Activated T-helper 17 cell treated with anti-CD3 and anti-CD28 coated beads, Interleukin-2, amount 50 U/mL, for 72 hours (primary cell): ENCODE measurements at regions not wholly inside any gene's neighbourhood (a gene's known extent, or its start where the extent isn't known, plus 50 kb on each side); places are given as distances from the start of the nearest gene placed in this dataset.
"Not testable (repeated sequence)": the region's sequence is repeated elsewhere in the genome, so short reads cannot be mapped to it uniquely, and the experiment has no call there.

Experiments
- ATAC-seq: fragments of 150-1000 bp; cut with Tn5 transposase; replicated peaks from 2 replicates; pipeline ENCODE4 v1.10.0; 2021; ENCODE audit warnings: mild to moderate bottlenecking, moderate library complexity
- H3K27ac Mint-ChIP-seq: one replicate; pipeline ENCODE4 v1.8.0; 2022; ENCODE audit warnings: mixed read lengths
- H3K27me3 Mint-ChIP-seq: one replicate; pipeline ENCODE4 v1.8.0; 2022; ENCODE audit warnings: mixed read lengths
- H3K36me3 Mint-ChIP-seq: one replicate; pipeline ENCODE4 v1.8.0; 2022; ENCODE audit warnings: low read depth, mild to moderate bottlenecking, mixed read lengths
- H3K4me1 Mint-ChIP-seq: one replicate; pipeline ENCODE4 v1.8.0; 2022; ENCODE audit warnings: mixed read lengths
- H3K4me3 Mint-ChIP-seq: one replicate; pipeline ENCODE4 v1.8.0; 2022; ENCODE audit warnings: mild to moderate bottlenecking, mixed read lengths
- H3K9me3 Mint-ChIP-seq: one replicate; pipeline ENCODE4 v1.8.0; 2022; ENCODE audit warnings: mixed read lengths

DNA sequence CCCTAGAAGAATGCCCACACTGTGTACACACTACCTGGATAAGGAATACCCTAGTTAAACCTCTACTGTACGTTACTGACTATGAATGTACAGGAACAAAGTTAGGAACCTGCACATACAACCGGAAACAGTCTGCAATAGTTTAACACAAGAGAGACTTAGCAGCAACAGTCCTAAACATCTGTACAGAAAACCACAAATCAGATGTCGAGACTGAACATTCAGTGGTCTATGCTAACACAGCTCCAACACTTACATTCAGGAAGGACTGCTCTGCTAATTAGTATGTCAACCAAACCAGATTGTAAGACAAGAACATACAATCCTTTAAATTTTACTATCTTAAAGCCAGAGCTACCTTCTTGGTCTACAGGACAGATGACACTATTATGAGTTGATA is 104.9 kb downstream of the ZNF429 start:
- no peak for ATAC-seq
- no peaks in the 10 kb centered on the region for H3K4me1 Mint-ChIP-seq
- no peak overlapping the region for H3K4me3 Mint-ChIP-seq
- no peaks in the 10 kb centered on the region for H3K9me3 Mint-ChIP-seq
- no peaks in the 10 kb centered on the region for H3K36me3 Mint-ChIP-seq
- no peak overlapping the region for H3K27ac Mint-ChIP-seq
- no peaks in the 10 kb centered on the region for H3K27me3 Mint-ChIP-seq

DNA sequence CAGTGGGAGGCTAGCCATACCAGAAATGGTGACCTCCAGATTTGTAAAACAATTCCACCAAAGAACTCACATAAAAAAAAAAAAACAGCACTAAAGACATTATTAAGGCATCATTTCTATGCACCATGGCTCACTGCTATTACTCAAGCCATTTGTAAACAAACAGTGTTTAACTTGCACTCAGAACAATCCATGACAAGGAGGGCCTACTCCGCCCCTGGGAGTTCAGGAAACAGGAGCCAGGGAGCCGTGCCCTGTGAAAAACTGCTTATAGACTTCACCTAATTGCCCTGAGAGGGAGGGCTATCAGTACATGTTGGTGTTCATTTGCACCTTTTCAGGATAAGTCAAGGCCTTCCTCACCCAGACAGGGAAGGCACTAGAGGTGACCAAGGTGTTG is 103.2 kb downstream of the ZNF429 start:
- Mint-ChIP-seq H3K9me3 (no peaks in the 10 kb centered on the region), H3K27me3 (no peaks in the 10 kb centered on the region)

DNA sequence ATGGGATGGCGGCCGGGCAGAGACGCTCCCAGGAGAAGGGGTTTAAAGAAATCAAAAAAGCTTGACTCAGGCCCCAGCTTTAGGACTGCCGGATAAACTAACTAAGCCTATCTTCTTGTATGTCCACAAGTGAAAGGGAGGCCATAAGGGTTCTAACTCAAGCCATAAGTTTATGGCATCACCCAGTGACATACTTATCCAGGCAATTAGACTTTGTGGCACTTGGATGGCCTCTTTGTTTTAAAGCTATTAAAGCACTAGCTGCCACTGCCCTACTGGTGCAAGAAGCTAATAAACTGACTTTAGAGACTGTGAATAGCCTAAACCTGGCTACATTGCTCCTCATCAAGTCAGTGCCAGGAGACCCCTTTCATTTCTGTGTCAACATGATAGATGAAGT is 102.0 kb downstream of the ZNF429 start:
- no peak for ATAC-seq
- no peaks in the 10 kb centered on the region for H3K9me3 Mint-ChIP-seq
- no peak overlapping the region for H3K4me3 Mint-ChIP-seq
- no peak overlapping the region for H3K27ac Mint-ChIP-seq
- H3K36me3 Mint-ChIP-seq: no peaks in the 10 kb centered on the region
- H3K27me3 Mint-ChIP-seq: no peaks in the 10 kb centered on the region
- H3K4me1 Mint-ChIP-seq: peaks cover 14% of the 10 kb centered on the region

More for the DNA sequence above, 103.2 kb downstream of the ZNF429 start:
- H3K4me3 Mint-ChIP-seq: no peak overlapping the region
- no peak overlapping the region for H3K27ac Mint-ChIP-seq
- no peaks in the 10 kb centered on the region for H3K36me3 Mint-ChIP-seq
- no peak for ATAC-seq
- peaks cover 12% of the 10 kb centered on the region for H3K4me1 Mint-ChIP-seq

DNA sequence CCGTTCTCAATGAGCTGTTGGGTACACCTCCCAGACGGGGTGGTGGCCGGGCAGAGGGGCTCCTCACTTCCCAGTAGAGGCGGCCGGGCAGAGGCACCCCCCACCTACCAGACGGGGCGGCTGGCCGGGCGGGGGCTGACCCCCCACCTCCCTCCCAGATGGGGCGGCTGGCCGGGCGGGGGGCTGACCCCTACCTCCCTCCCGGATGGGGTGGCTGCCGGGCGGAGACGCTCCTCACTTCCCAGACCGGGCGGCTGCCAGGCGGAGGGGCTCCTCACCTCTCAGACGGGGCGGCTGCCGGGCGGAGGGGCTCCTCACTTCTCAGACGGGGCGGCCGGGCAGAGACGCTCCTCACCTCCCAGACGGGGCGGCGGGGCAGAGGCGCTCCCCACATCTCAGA is 101.6 kb downstream of the ZNF429 start:
- not testable (repeated sequence) for ATAC-seq, H3K9me3 Mint-ChIP-seq, H3K36me3 Mint-ChIP-seq, H3K4me3 Mint-ChIP-seq, H3K27ac Mint-ChIP-seq, H3K27me3 Mint-ChIP-seq
- peaks cover 14% of the 10 kb centered on the region for H3K4me1 Mint-ChIP-seq

DNA sequence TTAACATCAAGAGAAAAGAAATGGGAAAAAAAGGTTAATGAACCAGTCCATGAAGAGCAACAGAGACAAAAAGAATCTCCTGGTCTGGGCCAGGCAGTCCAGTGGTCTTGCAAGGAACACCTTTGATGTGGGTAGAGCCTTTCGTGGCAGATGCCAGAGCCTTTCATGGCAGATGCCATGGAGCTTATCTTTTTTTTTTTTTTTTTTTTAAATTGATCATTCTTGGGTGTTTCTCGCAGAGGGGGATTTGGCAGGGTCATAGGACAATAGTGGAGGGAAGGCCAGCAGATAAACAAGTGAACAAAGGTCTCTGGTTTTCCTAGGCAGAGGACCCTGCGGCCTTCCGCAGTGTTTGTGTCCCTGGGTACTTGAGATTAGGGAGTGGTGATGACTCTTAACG is 100.9 kb downstream of the ZNF429 start:
- ATAC-seq, H3K27me3 Mint-ChIP-seq, H3K4me3 Mint-ChIP-seq, H3K36me3 Mint-ChIP-seq, H3K27ac Mint-ChIP-seq, H3K9me3 Mint-ChIP-seq: not testable (repeated sequence)
- H3K4me1 Mint-ChIP-seq: peaks cover 14% of the 10 kb centered on the region

DNA sequence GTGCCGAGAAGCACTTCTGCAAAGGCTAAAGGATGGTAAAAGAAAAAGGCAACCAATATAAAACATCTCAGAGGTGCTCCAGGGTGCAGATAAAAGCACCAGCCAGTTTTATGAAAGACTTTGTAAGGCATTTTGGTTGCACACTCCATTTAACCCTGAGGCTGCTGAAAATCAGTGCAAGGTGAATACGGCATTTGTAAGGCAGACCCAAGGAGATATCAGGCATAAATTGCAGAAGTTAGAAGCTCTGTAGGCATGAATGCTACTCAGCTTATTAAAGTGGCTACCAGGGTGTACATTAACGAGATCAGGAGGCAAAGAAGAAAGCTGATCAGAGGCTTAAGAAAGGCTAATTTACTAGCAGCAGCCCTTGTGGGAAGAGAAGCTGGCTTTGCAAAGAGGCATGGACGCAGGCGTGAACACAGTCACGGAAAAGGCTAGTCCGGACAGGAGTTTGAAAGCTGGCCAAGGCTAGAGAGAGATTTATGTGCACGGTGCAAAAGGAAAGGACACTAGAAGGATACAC is 99.6 kb downstream of the ZNF429 start:
- no peaks in the 10 kb centered on the region for H3K36me3 Mint-ChIP-seq
- H3K4me3 Mint-ChIP-seq: peak overlapping the region; percentile 81
- peak overlapping the region; percentile 83 for H3K27ac Mint-ChIP-seq
- no peak for ATAC-seq
- H3K27me3 Mint-ChIP-seq: no peaks in the 10 kb centered on the region
- H3K4me1 Mint-ChIP-seq: peaks cover 14% of the 10 kb centered on the region
- H3K9me3 Mint-ChIP-seq: no peaks in the 10 kb centered on the region
